ENCODE measurements at regions not wholly inside any gene's neighbourhood (a gene's known extent, or its start where the extent isn't known, plus 50 kb on each side); places are given as distances from the start of the nearest gene placed in this dataset.

- Histone ChIP-seq H3K4me3 (no peak overlapping the region), H4K20me1 (replicated peaks; ENCODE audit: insufficient read depth) (no peaks in the 10 kb centered on the region; the same call in 1 of the 2 replicates), H3K79me2 (replicated peaks; ENCODE audit: insufficient read depth) (no peaks in the 10 kb centered on the region), H3K9me2 (ENCODE audit: insufficient read depth) (no peaks in the 10 kb centered on the region), H3K4me1 (ENCODE audit: insufficient read depth) (no peaks in the 10 kb centered on the region), H3K4me2 (no peak overlapping the region), H3K27me3 (ENCODE audit: insufficient read depth) (no peaks in the 10 kb centered on the region), H2AFZ (no peak overlapping the region), H3K27ac (ENCODE audit: low read depth) (no peak overlapping the region), H3F3A (replicated peaks; ENCODE audit: low read depth) (no peaks in the 10 kb centered on the region), H3K36me3 (ENCODE audit: insufficient read depth) (no peaks in the 10 kb centered on the region)
- H3K36me3 Mint-ChIP-seq (ENCODE audit: low read depth) = no peaks in the 10 kb centered on the region
- no peaks in the 10 kb centered on the region for H3K9me3 Mint-ChIP-seq
- TF ChIP-seq CTCF (conservative IDR thresholded peaks at IDR 0.05; ENCODE audit: low read depth in 2 of 2) (no peak), NANOG (IDR thresholded peaks at IDR 0.05; ENCODE audit: borderline replicate concordance) (no peak)
- ATAC-seq (no peak), DNase-seq (ENCODE audit: low spot score) (no peak)
- H3K27ac Mint-ChIP-seq = no peak overlapping the region
- H3K27me3 Mint-ChIP-seq (ENCODE audit: insufficient read depth, low read depth, poor library complexity) = peaks cover 5% of the 10 kb centered on the region
- no peak overlapping the region for H3K4me3 Mint-ChIP-seq
- no peaks in the 10 kb centered on the region; the same call in 2 of the 3 replicates for H3K4me1 Mint-ChIP-seq
These were observed 133.2 kb upstream of the IRX4 start for GRCh38 chr5:2015961-2016360.

GRCh38 chr5:2015124-2015848 lies 132.6 kb upstream of the IRX4 start:
- no peaks in the 10 kb centered on the region for H3K36me3 Mint-ChIP-seq (ENCODE audit: low read depth)

More at GRCh38 chr5:2015124-2015848, 132.6 kb upstream of the IRX4 start:
- Histone ChIP-seq H3K27ac (ENCODE audit: low read depth) (no peak overlapping the region), H3K4me2 (no peak overlapping the region), H3K79me2 (replicated peaks; ENCODE audit: insufficient read depth) (no peaks in the 10 kb centered on the region), H3K27me3 (ENCODE audit: insufficient read depth) (no peaks in the 10 kb centered on the region), H2AFZ (no peak overlapping the region), H3K36me3 (ENCODE audit: insufficient read depth) (no peaks in the 10 kb centered on the region), H3K9me2 (ENCODE audit: insufficient read depth) (no peaks in the 10 kb centered on the region), H4K20me1 (replicated peaks; ENCODE audit: insufficient read depth) (no peaks in the 10 kb centered on the region; the same call in 1 of the 2 replicates), H3K4me3 (no peak overlapping the region), H3F3A (replicated peaks; ENCODE audit: low read depth) (no peaks in the 10 kb centered on the region), H3K4me1 (ENCODE audit: insufficient read depth) (no peaks in the 10 kb centered on the region)
- no peaks in the 10 kb centered on the region for H3K9me3 Mint-ChIP-seq
- H3K4me3 Mint-ChIP-seq = no peak overlapping the region
- peak; percentile 30 for DNase-seq (ENCODE audit: low spot score)
- peaks cover 5% of the 10 kb centered on the region for H3K27me3 Mint-ChIP-seq (ENCODE audit: insufficient read depth, low read depth, poor library complexity)
- no peak overlapping the region for H3K27ac Mint-ChIP-seq
- TF ChIP-seq ETS1 (IDR thresholded peaks at IDR 0.05) (no peak), CTCF (conservative IDR thresholded peaks at IDR 0.05; ENCODE audit: low read depth in 2 of 2) (peak; percentile 46 to 47)
- H3K4me1 Mint-ChIP-seq = no peaks in the 10 kb centered on the region; the same call in 2 of the 3 replicates
- peak; percentile 33; the same call in 1 of the 3 replicates for ATAC-seq

Measured in GM23338 (cell line).